LNCaP clone FGC (cell line): ENCODE measurements at regions not wholly inside any gene's neighbourhood (a gene's known extent, or its start where the extent isn't known, plus 50 kb on each side); places are given as distances from the start of the nearest gene placed in this dataset.

ENCODE experiments used
- DNase-seq: peaks from one replicate; pipeline ENCODE4 v3.0.0-alpha.2; 2011; ENCODE audit warnings: low read depth
- H3K4me3 ChIP-seq: 2 replicates; pipeline ENCODE4 v1.5.1; 2011; ENCODE audit warnings: mild to moderate bottlenecking, low read depth, low read length, control low read depth
- TF ChIP-seq, protein P1 (sequence below): IDR thresholded peaks from 2 replicates; pipeline ENCODE4 v1.5.1; 2012; ENCODE audit warnings: mild to moderate bottlenecking; ENCODE audit not compliant: control insufficient read depth, insufficient read depth; ENCODE audit errors: extremely low read depth

DNA sequence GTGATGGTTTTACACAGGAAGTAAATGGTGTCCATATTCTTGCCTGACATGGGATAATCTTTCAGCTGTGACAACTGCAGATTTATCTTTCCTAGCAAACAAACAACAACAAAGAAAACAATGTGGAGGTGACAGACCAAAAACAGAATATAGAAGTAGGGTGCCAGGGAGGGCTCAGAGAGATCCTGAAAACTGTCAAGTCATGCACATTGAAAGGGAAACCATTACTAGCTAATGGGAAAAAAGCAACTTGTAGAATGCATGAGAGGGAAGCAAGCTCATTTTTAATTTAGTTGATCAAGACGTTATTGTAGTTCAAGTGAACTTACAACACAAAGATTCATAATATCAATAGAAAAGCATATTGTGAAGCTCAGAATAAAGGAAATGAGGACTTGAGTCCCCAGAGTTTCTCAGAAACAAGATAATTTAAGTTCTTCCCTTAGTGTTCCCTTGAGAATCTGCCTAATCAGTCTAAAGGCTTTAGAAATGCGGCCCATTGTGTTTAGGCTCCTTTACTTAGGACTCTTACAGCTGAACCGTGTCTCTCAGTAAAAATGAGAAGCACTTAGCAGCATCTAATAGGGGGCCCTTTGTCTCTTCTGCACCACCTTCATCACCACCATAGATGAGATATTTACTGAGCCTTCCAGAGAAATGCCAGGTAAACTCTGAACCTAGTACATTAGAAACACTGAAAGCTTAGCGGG lies 115.6 kb upstream of the CADPS start:
- TF ChIP-seq, protein P1, sequence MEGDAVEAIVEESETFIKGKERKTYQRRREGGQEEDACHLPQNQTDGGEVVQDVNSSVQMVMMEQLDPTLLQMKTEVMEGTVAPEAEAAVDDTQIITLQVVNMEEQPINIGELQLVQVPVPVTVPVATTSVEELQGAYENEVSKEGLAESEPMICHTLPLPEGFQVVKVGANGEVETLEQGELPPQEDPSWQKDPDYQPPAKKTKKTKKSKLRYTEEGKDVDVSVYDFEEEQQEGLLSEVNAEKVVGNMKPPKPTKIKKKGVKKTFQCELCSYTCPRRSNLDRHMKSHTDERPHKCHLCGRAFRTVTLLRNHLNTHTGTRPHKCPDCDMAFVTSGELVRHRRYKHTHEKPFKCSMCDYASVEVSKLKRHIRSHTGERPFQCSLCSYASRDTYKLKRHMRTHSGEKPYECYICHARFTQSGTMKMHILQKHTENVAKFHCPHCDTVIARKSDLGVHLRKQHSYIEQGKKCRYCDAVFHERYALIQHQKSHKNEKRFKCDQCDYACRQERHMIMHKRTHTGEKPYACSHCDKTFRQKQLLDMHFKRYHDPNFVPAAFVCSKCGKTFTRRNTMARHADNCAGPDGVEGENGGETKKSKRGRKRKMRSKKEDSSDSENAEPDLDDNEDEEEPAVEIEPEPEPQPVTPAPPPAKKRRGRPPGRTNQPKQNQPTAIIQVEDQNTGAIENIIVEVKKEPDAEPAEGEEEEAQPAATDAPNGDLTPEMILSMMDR = no peak
- DNase-seq = no peak
- H3K4me3 ChIP-seq = no peak overlapping the region

DNA sequence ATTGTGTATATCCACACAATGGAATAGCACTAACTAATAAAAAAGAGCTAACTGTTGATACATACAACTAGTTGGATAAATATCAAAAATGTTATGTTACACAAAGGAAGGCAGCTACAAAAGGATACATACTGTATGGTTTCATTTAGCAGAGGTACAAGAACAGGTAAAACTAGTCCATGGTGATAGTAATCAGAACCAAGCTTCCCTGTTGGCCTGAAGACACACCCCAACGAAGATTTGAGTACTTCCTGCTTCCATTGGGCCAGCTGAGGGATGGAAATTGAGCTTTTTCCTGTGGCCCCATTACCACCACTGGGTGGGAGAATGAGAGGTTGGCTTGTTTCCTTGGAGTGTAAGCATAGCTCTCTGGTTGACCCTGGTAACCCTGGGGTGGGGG lies 117.3 kb upstream of the CADPS start:
- DNase-seq = no peak
- TF ChIP-seq, protein P1 = no peak
- H3K4me3 ChIP-seq = no peak overlapping the region

DNA sequence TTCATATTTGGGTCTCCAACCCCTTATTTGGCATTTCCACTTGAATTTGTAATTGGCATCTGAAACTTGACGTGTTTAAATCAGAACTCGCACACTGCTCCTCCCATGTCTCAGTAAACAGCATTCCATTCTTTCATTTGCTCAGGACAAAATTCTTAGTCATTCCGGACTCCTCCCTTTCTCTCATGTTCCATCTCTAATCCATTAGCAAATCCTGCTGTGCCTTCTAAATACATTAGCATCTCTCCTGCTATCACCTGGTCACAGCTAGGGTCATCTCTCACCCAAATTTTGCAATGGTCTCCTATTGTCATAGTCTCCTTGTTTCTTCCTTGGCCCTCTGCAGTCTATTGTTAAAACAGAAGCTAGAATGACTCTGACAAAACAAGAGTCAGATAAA lies 119.9 kb upstream of the CADPS start:
- H3K4me3 ChIP-seq = no peak overlapping the region
- DNase-seq = no peak
- TF ChIP-seq, protein P1 = no peak

DNA sequence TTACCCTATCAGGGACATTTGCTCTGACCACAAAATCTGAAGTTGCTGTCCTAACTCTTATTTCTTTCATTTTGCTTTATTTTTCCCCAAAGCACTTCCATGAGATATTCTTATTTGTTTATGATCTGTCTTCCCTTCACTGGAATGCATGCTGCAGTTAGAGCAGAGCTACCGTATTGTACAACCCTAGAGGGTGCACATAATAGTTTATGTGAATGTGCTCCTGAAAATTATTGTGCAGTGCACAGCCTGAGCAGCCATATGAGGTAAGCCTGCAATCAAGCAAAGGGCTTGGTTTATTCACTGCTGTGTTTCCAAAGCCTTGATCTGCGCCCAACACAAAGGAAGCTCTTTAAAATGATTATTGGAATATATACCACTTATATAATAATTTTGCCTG lies 120.3 kb upstream of the CADPS start:
- DNase-seq = no peak
- TF ChIP-seq, protein P1 = no peak

DNA sequence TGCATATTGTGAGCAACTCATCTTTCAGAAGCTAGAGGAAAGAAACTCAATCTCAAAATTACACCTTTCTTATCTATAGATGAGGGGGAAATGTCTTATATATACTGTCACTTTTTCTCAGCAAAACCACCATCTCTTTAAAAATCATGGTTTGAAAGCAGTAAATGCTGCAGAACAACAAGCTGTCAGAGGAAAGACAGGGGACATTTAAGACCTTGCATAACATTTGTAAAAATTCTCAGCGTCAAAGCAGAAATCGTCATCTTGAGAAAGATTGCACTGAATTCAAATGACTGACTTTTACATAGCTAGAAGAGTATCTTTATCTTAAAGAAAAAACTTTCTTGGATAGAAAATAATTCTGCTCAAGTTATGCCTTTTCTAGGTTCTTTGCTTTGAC lies 122.2 kb upstream of the CADPS start:
- DNase-seq = no peak
- TF ChIP-seq, protein P1 = no peak
- no peak overlapping the region for H3K4me3 ChIP-seq

More for the DNA sequence above, 120.3 kb upstream of the CADPS start:
- no peak overlapping the region for H3K4me3 ChIP-seq

DNA sequence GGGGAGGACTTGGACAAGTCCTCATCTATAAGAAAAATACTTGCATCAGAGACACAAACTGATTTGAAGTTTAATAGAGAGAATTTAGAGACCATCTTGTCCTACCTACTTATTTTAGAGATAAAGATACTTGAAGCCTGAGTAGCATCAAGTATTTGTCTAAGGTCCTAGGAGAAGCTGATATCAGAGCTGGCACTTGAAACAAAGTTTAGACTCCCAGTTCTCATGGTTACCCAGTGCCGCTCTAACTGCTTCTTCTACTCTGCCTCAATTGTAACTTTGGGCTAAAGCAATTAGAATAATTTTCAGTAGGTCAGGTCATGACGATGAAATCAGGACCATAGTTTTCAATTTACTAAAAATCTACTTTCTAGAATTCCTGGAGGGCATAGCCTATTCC lies 123.9 kb upstream of the CADPS start:
- DNase-seq = no peak
- H3K4me3 ChIP-seq = no peak overlapping the region
- TF ChIP-seq, protein P1 = no peak

DNA sequence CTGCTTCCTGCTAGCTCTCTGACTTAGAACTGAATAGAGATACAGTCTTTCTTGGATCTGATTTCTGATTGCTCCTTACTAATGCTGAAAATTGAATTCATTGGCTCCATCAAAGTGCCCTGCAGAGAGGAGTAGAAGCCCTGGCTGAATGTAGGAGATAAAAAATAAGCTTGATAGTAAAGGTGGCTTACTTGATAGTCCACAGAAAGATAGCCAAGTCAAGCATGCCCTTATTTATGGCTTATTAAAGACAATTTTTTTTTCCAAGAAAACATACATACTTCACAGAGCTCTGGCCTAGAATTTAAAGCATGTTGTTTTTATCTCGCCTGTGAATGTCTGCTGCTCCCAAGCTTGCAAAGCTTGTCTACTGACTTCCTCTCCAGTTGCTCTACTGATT lies 124.6 kb upstream of the CADPS start:
- no peak overlapping the region for H3K4me3 ChIP-seq
- DNase-seq = no peak
- TF ChIP-seq, protein P1 = no peak
